HCT116 (cell line): ENCODE measurements at regions not wholly inside any gene's neighbourhood (a gene's known extent, or its start where the extent isn't known, plus 50 kb on each side); places are given as distances from the start of the nearest gene placed in this dataset.

Experiments
- ATAC-seq: fragments of 200-7000 bp; cut with Tn5 transposase; 2 replicates; pipeline ENCODE4 v1.9.1; 2020; ENCODE audit warnings: mild to moderate bottlenecking, moderate library complexity
- BruUV-seq: library from RNA; stranded (reverse); fragments of 400-500 nt; replicated peaks from 2 replicates; lab custom pipeline; 2021; lab: Mats Ljungman, UMichigan
- CTCF ChIA-PET: fragments of 300-600 bp; sonication (Branson Sonifier 250); formaldehyde crosslinking; loops from one replicate; lab custom pipeline; 2021; ENCODE audit warnings: antibody characterized with exemption; lab: Charles Lee
- POLR2A ChIA-PET: fragments of 300-600, 350-600 bp; sonication (Branson Sonifier 250); formaldehyde crosslinking; loops from one replicate; lab custom pipeline; 2021; ENCODE audit warnings: antibody characterized with exemption; lab: Charles Lee
- RAD21 ChIA-PET, 2 experiments: fragments of 300-600 bp; sonication (Branson Sonifier 250); formaldehyde crosslinking; loops; one replicate each; lab custom pipeline; 2023; ENCODE audit warnings: low total read pairs in 2 of 2; ENCODE audit not compliant: uncharacterized antibody in 2 of 2, unreplicated experiment in 2 of 2, low non-redundant PET in 1 of 2; lab: Charles Lee
- DNase-seq: peaks from one replicate; pipeline ENCODE4 v3.0.0-alpha.2; 2010; ENCODE audit warnings: low read depth, low spot score
- H2AFZ ChIP-seq: fragments of 200-600 bp; shearing (Covaris generic), sonication (generic); 2 replicates; pipeline ENCODE4 v1.6.1; 2017; ENCODE audit warnings: low read depth, mixed run types, mixed read lengths, antibody characterized with exemption, low read length; ENCODE audit not compliant: poor library complexity, severe bottlenecking
- H3K27ac ChIP-seq: 2 replicates; pipeline ENCODE4 v1.5.1; 2012; ENCODE audit warnings: low read depth, low read length
- H3K27me3 ChIP-seq: fragments of 200-600 bp; sonication (generic); 2 replicates; pipeline ENCODE4 v1.6.1; 2016; ENCODE audit warnings: mixed run types, low read length, mixed read lengths; ENCODE audit not compliant: insufficient read depth
- H3K36me3 ChIP-seq, 2 experiments: fragments of 200-500 bp in 1 of 2; fragments of 200-600 bp in 1 of 2; sonication (Bioruptor generic) in 1 of 2; sonication (generic) in 1 of 2; 2 replicates each; pipeline versions ENCODE4 v1.5.1 to v1.6.1; 2014 to 2016; ENCODE audit warnings: low read length in 2 of 2, inconsistent platforms in 1 of 2, mixed read lengths in 1 of 2, mixed run types in 1 of 2; ENCODE audit not compliant: insufficient read depth in 2 of 2, control insufficient read depth in 1 of 2
- H3K4me1 ChIP-seq, 2 experiments: fragments of 200-600 bp in 1 of 2; sonication (generic) in 1 of 2; 2 replicates each; pipeline versions ENCODE4 v1.5.1 to v1.6.1; 2012 to 2017; ENCODE audit warnings: low read length in 2 of 2, inconsistent platforms in 1 of 2, mild to moderate bottlenecking in 1 of 2, mixed read lengths in 1 of 2, mixed run types in 1 of 2, moderate library complexity in 1 of 2; ENCODE audit not compliant: insufficient read depth in 2 of 2, control insufficient read depth in 1 of 2
- H3K4me2 ChIP-seq: fragments of 200-600 bp; sonication (generic); 2 replicates; pipeline ENCODE4 v1.6.1; 2017; ENCODE audit warnings: mixed run types, low read length, mixed read lengths
- H3K4me3 ChIP-seq, 2 experiments: fragments of 200-600 bp in 1 of 2; sonication (generic) in 1 of 2; replicated peaks in 1 of 2; 2 replicates each; pipeline ENCODE4 v1.5.1; 2011 to 2016; ENCODE audit warnings: low read length in 2 of 2, control low read depth in 1 of 2, low read depth in 1 of 2, mild to moderate bottlenecking in 1 of 2, mixed read lengths in 1 of 2, mixed run types in 1 of 2
- H3K79me2 ChIP-seq: fragments of 200-600 bp; sonication (generic); 2 replicates; pipeline ENCODE4 v1.6.1; 2017; ENCODE audit warnings: mild to moderate bottlenecking, mixed run types, low read length, moderate library complexity, mixed read lengths; ENCODE audit not compliant: insufficient read depth
- H3K9ac ChIP-seq: fragments of 200-600 bp; sonication (generic); 2 replicates; pipeline ENCODE4 v1.6.1; 2016; ENCODE audit warnings: low read length, mixed read lengths
- H3K9me2 ChIP-seq: fragments of 200-600 bp; sonication (generic), shearing (Covaris generic); 2 replicates; pipeline ENCODE4 v1.6.1; 2017; ENCODE audit warnings: mixed run types, mild to moderate bottlenecking, moderate library complexity; ENCODE audit not compliant: insufficient read depth
- H3K9me3 ChIP-seq, 2 experiments: fragments of 200-500 bp in 1 of 2; fragments of 200-600 bp in 1 of 2; sonication (Bioruptor generic) in 1 of 2; sonication (generic) in 1 of 2; 2 replicates each; pipeline ENCODE4 v1.6.1; 2014 to 2017; ENCODE audit warnings: low read length in 2 of 2, mixed read lengths in 2 of 2, inconsistent platforms in 1 of 2, low read depth in 1 of 2, mild to moderate bottlenecking in 1 of 2, mixed run types in 1 of 2, moderate library complexity in 1 of 2; ENCODE audit not compliant: control insufficient read depth in 1 of 2, insufficient read depth in 1 of 2
- H4K20me1 ChIP-seq: fragments of 200-600 bp; sonication (generic), shearing (Covaris generic); 2 replicates; pipeline ENCODE4 v1.6.1; 2017; ENCODE audit warnings: mixed run types, mild to moderate bottlenecking, moderate library complexity; ENCODE audit not compliant: insufficient read depth
- ATF3 ChIP-seq: IDR thresholded peaks from 2 replicates; pipeline ENCODE4 v1.6.1; 2012
- CEBPB ChIP-seq: IDR thresholded peaks from 2 replicates; pipeline ENCODE4 v1.6.1; 2012; ENCODE audit warnings: low read depth
- CTCF ChIP-seq, 3 experiments: fragments of 200-600 bp in 1 of 3; sonication (generic) in 1 of 3; IDR thresholded peaks in 2 of 3; conservative IDR thresholded peaks in 1 of 3; 2 replicates each; pipeline ENCODE4 v1.5.1; 2012 to 2017; ENCODE audit warnings: low read depth in 2 of 3, low read length in 2 of 3, antibody characterized with exemption in 1 of 3, borderline replicate concordance in 1 of 3, control low read depth in 1 of 3, mild to moderate bottlenecking in 1 of 3, mixed read lengths in 1 of 3, mixed run types in 1 of 3, moderate library complexity in 1 of 3; ENCODE audit not compliant: insufficient read depth in 1 of 3
- FOSL1 ChIP-seq: IDR thresholded peaks from 2 replicates; pipeline ENCODE4 v1.6.1; 2012; ENCODE audit warnings: low read depth
- RAD21 ChIP-seq: IDR thresholded peaks from 2 replicates; pipeline ENCODE4 v1.6.1; 2012; ENCODE audit warnings: low read depth, mild to moderate bottlenecking
- SP1 ChIP-seq: IDR thresholded peaks from 2 replicates; pipeline ENCODE4 v1.6.1; 2012; ENCODE audit warnings: low read depth
- TCF7L2 ChIP-seq: IDR thresholded peaks from 2 replicates; pipeline ENCODE4 v1.7.0; 2011; ENCODE audit warnings: borderline replicate concordance, inconsistent platforms; ENCODE audit not compliant: insufficient read depth, insufficient read length; ENCODE audit errors: extremely low read depth
- YY1 ChIP-seq: IDR thresholded peaks from 2 replicates; pipeline ENCODE4 v1.6.1; 2011; ENCODE audit warnings: low read length, low read depth, moderate library complexity, mild to moderate bottlenecking; ENCODE audit not compliant: insufficient replicate concordance; ENCODE audit errors: extremely low read depth
- ZNF274 ChIP-seq: fragments of 200-500 bp; sonication (Bioruptor generic); IDR thresholded peaks from 2 replicates; pipeline ENCODE4 v1.6.1; 2014; ENCODE audit warnings: mild to moderate bottlenecking, low read depth, low read length, inconsistent platforms
- intact Hi-C: fragments of 100-400 bp; cut with micrococcal nuclease; formaldehyde crosslinking; loops from 2 replicates; pipeline ENCODE4 v1.10.0; 2022
- TF ChIP-seq, protein P1 (sequence below): IDR thresholded peaks from 2 replicates; pipeline ENCODE4 v1.6.1; 2011; ENCODE audit warnings: mild to moderate bottlenecking, low read length, moderate library complexity; ENCODE audit not compliant: insufficient replicate concordance; ENCODE audit errors: extremely low read depth

DNA sequence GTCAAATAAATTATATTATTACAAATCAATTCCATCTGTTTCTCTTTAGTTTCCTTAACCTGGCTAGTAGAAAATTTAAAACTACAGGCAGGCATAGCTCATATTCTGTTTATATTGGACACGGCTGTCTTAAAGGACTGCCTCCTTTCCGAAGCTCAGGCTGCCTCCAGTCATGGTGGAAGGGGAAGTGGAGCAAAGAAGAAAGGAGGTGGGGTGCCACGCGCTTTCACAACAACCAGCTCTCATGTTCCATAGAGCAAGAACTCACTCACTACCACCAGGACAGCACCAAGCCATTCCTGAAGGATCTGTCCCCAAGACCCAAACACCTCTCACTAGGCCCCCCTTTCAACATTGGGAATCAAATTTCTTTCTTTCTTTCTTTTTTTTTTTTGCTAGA is 149.3 kb upstream of the KCNJ18 start:
- ChIA-PET CTCF (interaction anchor here (1.1 kb wide), 1 partner anchor 30 kb away, joined by 6 read pairs; no protein-coding TSS in a partner anchor), POLR2A (no interaction called here)

More for the DNA sequence above, 149.3 kb upstream of the KCNJ18 start:
- no peak for DNase-seq
- Histone ChIP-seq H3K79me2 (peaks cover 15% of the 10 kb centered on the region), H2AFZ (no peak overlapping the region), H3K4me3 (no peak overlapping the region), H4K20me1 (no peaks in the 10 kb centered on the region), H3K4me2 (no peak overlapping the region), H3K36me3 (no peaks in the 10 kb centered on the region; a peak in 1 of 4 replicates), H3K4me1 (peaks cover 0 to 6% of the 10 kb centered on the region in 2 experiments; a peak in 3 of 4 replicates), H3K9me3 (no peaks in the 10 kb centered on the region), H3K9ac (no peak overlapping the region), H3K27ac (no peak overlapping the region), H3K9me2 (no peaks in the 10 kb centered on the region), H3K27me3 (no peaks in the 10 kb centered on the region)
- TF ChIP-seq ZNF274 (no peak), YY1 (no peak), TCF7L2 (no peak), SP1 (no peak), CTCF (IDR thresholded peaks at IDR 0.05 in 2 of 3, conservative IDR thresholded peaks at IDR 0.05 in 1 of 3; ENCODE audit: borderline replicate concordance in 1 of 3, insufficient read depth in 1 of 3, low read depth in 2 of 3, low read length in 2 of 3) (no peak), ATF3 (no peak), RAD21 (no peak), CEBPB (no peak), FOSL1 (no peak)
- TF ChIP-seq, protein P1, sequence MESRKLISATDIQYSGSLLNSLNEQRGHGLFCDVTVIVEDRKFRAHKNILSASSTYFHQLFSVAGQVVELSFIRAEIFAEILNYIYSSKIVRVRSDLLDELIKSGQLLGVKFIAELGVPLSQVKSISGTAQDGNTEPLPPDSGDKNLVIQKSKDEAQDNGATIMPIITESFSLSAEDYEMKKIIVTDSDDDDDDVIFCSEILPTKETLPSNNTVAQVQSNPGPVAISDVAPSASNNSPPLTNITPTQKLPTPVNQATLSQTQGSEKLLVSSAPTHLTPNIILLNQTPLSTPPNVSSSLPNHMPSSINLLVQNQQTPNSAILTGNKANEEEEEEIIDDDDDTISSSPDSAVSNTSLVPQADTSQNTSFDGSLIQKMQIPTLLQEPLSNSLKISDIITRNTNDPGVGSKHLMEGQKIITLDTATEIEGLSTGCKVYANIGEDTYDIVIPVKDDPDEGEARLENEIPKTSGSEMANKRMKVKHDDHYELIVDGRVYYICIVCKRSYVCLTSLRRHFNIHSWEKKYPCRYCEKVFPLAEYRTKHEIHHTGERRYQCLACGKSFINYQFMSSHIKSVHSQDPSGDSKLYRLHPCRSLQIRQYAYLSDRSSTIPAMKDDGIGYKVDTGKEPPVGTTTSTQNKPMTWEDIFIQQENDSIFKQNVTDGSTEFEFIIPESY, result no peak
- BruUV-seq, result no TSS peak
- ATAC-seq, result no peak
- intact Hi-C loops, result no loop called here
- RAD21 ChIA-PET, result no interaction called here
